ENCODE measurements at regions not wholly inside any gene's neighbourhood (a gene's known extent, or its start where the extent isn't known, plus 50 kb on each side); places are given as distances from the start of the nearest gene placed in this dataset.

- Histone ChIP-seq H3K9ac (ENCODE audit: low read length) (no peak overlapping the region), H3K4me1 (ENCODE audit: insufficient read depth, low read length) (no peaks in the 10 kb centered on the region), H2AFZ (ENCODE audit: low read length) (no peak overlapping the region), H3K27me3 (ENCODE audit: low read length) (peaks cover 13% of the 10 kb centered on the region; the same call in 1 of the 2 replicates), H3K36me3 (ENCODE audit: low read depth, low read length) (no peaks in the 10 kb centered on the region), H3K9me2 (replicated peaks; ENCODE audit: low read length) (no peaks in the 10 kb centered on the region), H3K79me2 (ENCODE audit: low read length) (no peaks in the 10 kb centered on the region), H4K20me1 (ENCODE audit: low read length) (no peaks in the 10 kb centered on the region), H3K27ac (ENCODE audit: low read length) (no peak overlapping the region), H3K9me3 (ENCODE audit: low read length) (no peaks in the 10 kb centered on the region), H3K4me3 (ENCODE audit: low read length) (no peak overlapping the region), H3F3A (ENCODE audit: low read length, unreplicated experiment) (no peaks in the 10 kb centered on the region), H3K4me2 (ENCODE audit: low read length) (no peak overlapping the region)
- intact Hi-C loops (cut with micrococcal nuclease), result no loop called here
- no peak for ATAC-seq
- ChIA-PET CTCF (no interaction called here), POLR2A (ENCODE audit: unreplicated experiment) (no interaction called here)
- TF ChIP-seq EZH2phosphoT487 (IDR thresholded peaks at IDR 0.05; ENCODE audit: borderline replicate concordance, low read length) (no peak), EZH2 (IDR thresholded peaks at IDR 0.05; ENCODE audit: low read length, unreplicated experiment) (no peak), CTCF (conservative IDR thresholded peaks at IDR 0.05; ENCODE audit: low read depth, low read length) (no peak)
- no peak for DNase-seq
- no TSS peak for BruUV-seq (replicated peaks)
These were observed 252.2 kb upstream of the HSF2 start for GRCh38 chr6:122147291-122147690.

- BruUV-seq (replicated peaks), result no TSS peak
- H3F3A ChIP-seq (ENCODE audit: low read length, unreplicated experiment), result no peaks in the 10 kb centered on the region
- TF ChIP-seq CTCF (conservative IDR thresholded peaks at IDR 0.05; ENCODE audit: low read depth, low read length), result no peak
- H3K9me3 ChIP-seq (ENCODE audit: low read length), result no peaks in the 10 kb centered on the region
- no peak overlapping the region for H3K27ac ChIP-seq (ENCODE audit: low read length)
- no peak for ATAC-seq
- intact Hi-C loops (cut with micrococcal nuclease), result no loop called here
- no peaks in the 10 kb centered on the region for H3K4me1 ChIP-seq (ENCODE audit: insufficient read depth, low read length)
- ChIA-PET CTCF (no interaction called here), POLR2A (ENCODE audit: unreplicated experiment) (no interaction called here)
- no peaks in the 10 kb centered on the region for H4K20me1 ChIP-seq (ENCODE audit: low read length)
- H3K36me3 ChIP-seq (ENCODE audit: low read depth, low read length), result no peaks in the 10 kb centered on the region
- H3K4me3 ChIP-seq (ENCODE audit: low read length), result no peak overlapping the region
- no peak overlapping the region for H3K9ac ChIP-seq (ENCODE audit: low read length)
- no peaks in the 10 kb centered on the region for H3K9me2 ChIP-seq (replicated peaks; ENCODE audit: low read length)
- no peak overlapping the region for H3K4me2 ChIP-seq (ENCODE audit: low read length)
- H3K79me2 ChIP-seq (ENCODE audit: low read length), result no peaks in the 10 kb centered on the region
- DNase-seq, result no peak
- no peak overlapping the region for H2AFZ ChIP-seq (ENCODE audit: low read length)
- H3K27me3 ChIP-seq (ENCODE audit: low read length), result peaks cover 20% of the 10 kb centered on the region; the same call in 1 of the 2 replicates
These were observed 248.4 kb upstream of the HSF2 start for GRCh38 chr6:122151066-122151465.

- no peak for DNase-seq
- H3K4me2 ChIP-seq (ENCODE audit: low read length), result no peak overlapping the region
- ChIA-PET POLR2A (ENCODE audit: unreplicated experiment) (no interaction called here), CTCF (no interaction called here)
- no peak overlapping the region for H2AFZ ChIP-seq (ENCODE audit: low read length)
- TF ChIP-seq EZH2phosphoT487 (IDR thresholded peaks at IDR 0.05; ENCODE audit: borderline replicate concordance, low read length) (no peak), CTCF (conservative IDR thresholded peaks at IDR 0.05; ENCODE audit: low read depth, low read length) (no peak), EZH2 (IDR thresholded peaks at IDR 0.05; ENCODE audit: low read length, unreplicated experiment) (no peak)
- H3K36me3 ChIP-seq (ENCODE audit: low read depth, low read length), result no peaks in the 10 kb centered on the region
- no peaks in the 10 kb centered on the region for H3K79me2 ChIP-seq (ENCODE audit: low read length)
- intact Hi-C loops (cut with micrococcal nuclease), result no loop called here
- H3K9me3 ChIP-seq (ENCODE audit: low read length), result no peaks in the 10 kb centered on the region
- no peak overlapping the region for H3K27ac ChIP-seq (ENCODE audit: low read length)
- peaks cover 20% of the 10 kb centered on the region; the same call in 1 of the 2 replicates for H3K27me3 ChIP-seq (ENCODE audit: low read length)
- ATAC-seq, result no peak
- H3K9ac ChIP-seq (ENCODE audit: low read length), result no peak overlapping the region
- no peaks in the 10 kb centered on the region for H3F3A ChIP-seq (ENCODE audit: low read length, unreplicated experiment)
- no TSS peak for BruUV-seq (replicated peaks)
- no peak overlapping the region for H3K4me3 ChIP-seq (ENCODE audit: low read length)
- H4K20me1 ChIP-seq (ENCODE audit: low read length), result no peaks in the 10 kb centered on the region
- H3K4me1 ChIP-seq (ENCODE audit: insufficient read depth, low read length), result no peaks in the 10 kb centered on the region
- H3K9me2 ChIP-seq (replicated peaks; ENCODE audit: low read length), result no peaks in the 10 kb centered on the region
These were observed 247.7 kb upstream of the HSF2 start for GRCh38 chr6:122151763-122152162.

All from PC-3 (cell line).